Transverse colon (tissue), 4 donors: ENCODE measurements at regions not wholly inside any gene's neighbourhood (a gene's known extent, or its start where the extent isn't known, plus 50 kb on each side); places are given as distances from the start of the nearest gene placed in this dataset.

Experiments used
- POLR2AphosphoS5 ChIP-seq, 3 donors: sonication (generic); formaldehyde crosslinking; IDR thresholded peaks; one replicate each; pipeline ENCODE4 v1.6.1; 2016; ENCODE audit warnings: antibody characterized with exemption in 3 of 3
- TF ChIP-seq, protein P1 (sequence below), 5 experiments: fragments of 200-600 bp in 3 of 5; fragments of 450-650 bp in 2 of 5; sonication (generic) in 3 of 5; IDR thresholded peaks; 1 replicate in 2 of 5; 2 replicates in 3 of 5; pipeline ENCODE4 v1.5.1; 2016 to 2017; ENCODE audit warnings: antibody characterized with exemption in 5 of 5, inconsistent platforms in 3 of 5, mild to moderate bottlenecking in 2 of 5, moderate library complexity in 1 of 5

DNA sequence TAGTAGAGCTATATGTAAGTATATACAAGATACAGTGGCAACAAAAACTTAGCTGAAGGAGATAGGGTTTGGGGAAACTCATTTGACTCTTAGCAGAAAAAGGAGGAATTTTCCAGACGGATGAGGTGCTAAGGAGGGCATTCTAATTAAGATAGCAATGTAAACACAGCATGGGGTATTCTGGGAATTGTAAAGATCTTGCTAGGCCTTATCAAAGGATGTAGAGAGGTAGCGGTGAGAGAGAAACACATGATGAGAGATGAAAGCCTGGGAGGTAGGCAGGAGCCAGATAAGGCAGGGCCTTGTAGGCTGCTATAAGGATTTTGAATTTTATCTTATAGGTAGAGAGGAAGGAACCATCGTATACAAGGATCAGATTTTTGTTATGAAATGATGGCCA is 106.6 kb upstream of the KCNN2 start:
- TF ChIP-seq, protein P1, sequence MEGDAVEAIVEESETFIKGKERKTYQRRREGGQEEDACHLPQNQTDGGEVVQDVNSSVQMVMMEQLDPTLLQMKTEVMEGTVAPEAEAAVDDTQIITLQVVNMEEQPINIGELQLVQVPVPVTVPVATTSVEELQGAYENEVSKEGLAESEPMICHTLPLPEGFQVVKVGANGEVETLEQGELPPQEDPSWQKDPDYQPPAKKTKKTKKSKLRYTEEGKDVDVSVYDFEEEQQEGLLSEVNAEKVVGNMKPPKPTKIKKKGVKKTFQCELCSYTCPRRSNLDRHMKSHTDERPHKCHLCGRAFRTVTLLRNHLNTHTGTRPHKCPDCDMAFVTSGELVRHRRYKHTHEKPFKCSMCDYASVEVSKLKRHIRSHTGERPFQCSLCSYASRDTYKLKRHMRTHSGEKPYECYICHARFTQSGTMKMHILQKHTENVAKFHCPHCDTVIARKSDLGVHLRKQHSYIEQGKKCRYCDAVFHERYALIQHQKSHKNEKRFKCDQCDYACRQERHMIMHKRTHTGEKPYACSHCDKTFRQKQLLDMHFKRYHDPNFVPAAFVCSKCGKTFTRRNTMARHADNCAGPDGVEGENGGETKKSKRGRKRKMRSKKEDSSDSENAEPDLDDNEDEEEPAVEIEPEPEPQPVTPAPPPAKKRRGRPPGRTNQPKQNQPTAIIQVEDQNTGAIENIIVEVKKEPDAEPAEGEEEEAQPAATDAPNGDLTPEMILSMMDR (IDR thresholded peaks at IDR 0.05): no peak
- TF ChIP-seq POLR2AphosphoS5 (IDR thresholded peaks at IDR 0.05): no peak
